OCI-LY1 (cell line): ENCODE measurements at regions not wholly inside any gene's neighbourhood (a gene's known extent, or its start where the extent isn't known, plus 50 kb on each side); places are given as distances from the start of the nearest gene placed in this dataset.
"Not testable (repeated sequence)": the region's sequence is repeated elsewhere in the genome, so short reads cannot be mapped to it uniquely, and the experiment has no call there.

Source experiments
- CTCF ChIP-seq: fragments of 200-600 bp; sonication (generic), shearing (Covaris generic); IDR thresholded peaks from 2 replicates; pipeline ENCODE4 v1.5.1; 2017; ENCODE audit warnings: mild to moderate bottlenecking, antibody characterized with exemption, low read length, moderate library complexity, mixed read lengths
- EZH2 ChIP-seq: fragments of 200-600 bp; sonication (generic), shearing (Covaris generic); IDR thresholded peaks from 2 replicates; pipeline ENCODE4 v1.8.0; 2017; ENCODE audit warnings: borderline replicate concordance, mixed run types, mild to moderate bottlenecking, antibody characterized with exemption, low read length, moderate library complexity, mixed read lengths

GRCh38 chrX:1847790-1848189 is 232.9 kb downstream of the ASMT start:
- TF ChIP-seq CTCF, EZH2: not testable (repeated sequence)
